GM18520 (cell line): ENCODE measurements at regions not wholly inside any gene's neighbourhood (a gene's known extent, or its start where the extent isn't known, plus 50 kb on each side); places are given as distances from the start of the nearest gene placed in this dataset.

ENCODE experiments used
- ATAC-seq: cut with Tn5 transposase; IDR thresholded peaks from one replicate; pipeline ENCODE4 v1.9.1; 2021; ENCODE audit not compliant: unreplicated experiment

GRCh38 chr14:66383257-66383656 is 102.9 kb upstream of the CCDC196 start:
- no peak for ATAC-seq

DNA sequence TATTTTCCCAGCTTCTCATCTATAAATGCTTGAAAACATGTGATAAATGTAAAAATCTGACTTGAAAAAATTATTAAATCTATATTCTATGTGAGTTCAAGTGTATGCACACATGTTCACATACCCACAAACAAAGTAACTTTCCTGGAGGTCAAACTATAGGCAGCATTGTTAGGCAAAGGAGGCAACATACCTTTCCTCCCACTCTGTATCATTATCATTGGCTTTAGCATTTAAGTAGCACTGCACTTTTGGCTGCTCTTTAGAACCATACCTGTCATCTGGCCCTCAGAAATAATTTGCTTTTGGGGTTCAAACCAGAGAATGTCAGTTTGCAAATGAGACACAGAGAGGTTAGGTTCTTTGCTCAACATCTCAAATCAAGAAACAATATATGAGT is 102.4 kb upstream of the CCDC196 start:
- ATAC-seq = no peak

DNA sequence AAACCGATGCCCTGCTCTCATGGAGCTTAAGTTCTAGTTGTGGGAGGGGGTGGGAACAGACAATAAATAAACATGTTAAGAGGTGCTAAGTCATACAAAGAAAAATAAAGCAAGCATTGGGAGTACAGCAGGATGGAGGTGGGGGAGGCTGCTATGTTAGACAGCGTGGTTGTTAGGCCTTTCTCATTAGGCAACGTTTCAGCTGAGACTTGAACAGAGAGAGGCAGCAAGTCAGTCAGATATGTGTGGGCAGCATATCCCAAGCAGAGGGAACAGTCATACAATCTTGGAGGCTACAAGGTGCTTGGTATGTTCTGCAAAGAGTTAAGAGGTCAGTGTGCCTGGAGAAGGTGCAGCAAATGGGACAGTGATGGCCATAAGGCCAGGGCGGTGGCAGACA is 97.7 kb upstream of the CCDC196 start:
- ATAC-seq = no peak

DNA sequence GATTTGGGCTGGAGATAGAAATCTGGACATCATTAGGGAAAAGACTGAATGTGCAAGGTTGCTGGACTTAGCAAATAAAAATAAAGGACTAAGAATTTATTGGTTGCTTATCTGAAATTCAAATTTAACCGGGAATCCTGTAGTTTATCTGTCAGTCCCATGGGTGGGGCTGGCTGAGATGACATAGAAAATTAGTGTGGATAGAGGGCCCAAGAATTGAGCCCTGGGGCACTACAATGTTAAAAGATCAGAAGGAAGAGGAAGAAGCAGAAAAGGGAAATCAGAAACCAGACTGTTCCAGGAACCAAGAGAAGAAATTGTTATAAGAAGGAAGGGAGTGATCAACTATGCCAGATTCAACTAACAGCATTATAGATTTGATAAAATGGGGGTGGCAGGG is 96.7 kb upstream of the CCDC196 start:
- no peak for ATAC-seq

DNA sequence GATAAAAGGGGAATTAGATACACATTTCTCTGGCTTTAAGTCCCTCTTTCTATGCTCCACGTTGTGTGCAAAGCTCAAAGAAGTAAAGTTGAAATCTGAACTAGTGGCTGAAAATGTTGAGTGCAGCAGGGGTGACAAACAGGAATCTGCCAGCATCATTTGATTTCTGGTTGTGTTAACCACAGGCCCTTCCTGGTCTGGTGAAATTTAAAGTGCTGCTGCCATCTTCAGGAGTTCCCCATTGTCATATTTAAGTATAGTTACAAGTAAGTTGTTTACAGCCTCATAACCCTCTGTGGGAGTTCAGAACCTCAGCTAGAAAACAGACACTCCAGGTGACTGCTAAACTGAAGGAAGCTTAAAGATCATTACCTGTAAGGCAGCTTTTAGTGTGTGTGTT is 90.9 kb upstream of the CCDC196 start:
- no peak for ATAC-seq

GRCh38 chr14:66396164-66396563 is 90.0 kb upstream of the CCDC196 start:
- no peak for ATAC-seq

GRCh38 chr14:66398437-66398836 is 87.7 kb upstream of the CCDC196 start:
- ATAC-seq = no peak

DNA sequence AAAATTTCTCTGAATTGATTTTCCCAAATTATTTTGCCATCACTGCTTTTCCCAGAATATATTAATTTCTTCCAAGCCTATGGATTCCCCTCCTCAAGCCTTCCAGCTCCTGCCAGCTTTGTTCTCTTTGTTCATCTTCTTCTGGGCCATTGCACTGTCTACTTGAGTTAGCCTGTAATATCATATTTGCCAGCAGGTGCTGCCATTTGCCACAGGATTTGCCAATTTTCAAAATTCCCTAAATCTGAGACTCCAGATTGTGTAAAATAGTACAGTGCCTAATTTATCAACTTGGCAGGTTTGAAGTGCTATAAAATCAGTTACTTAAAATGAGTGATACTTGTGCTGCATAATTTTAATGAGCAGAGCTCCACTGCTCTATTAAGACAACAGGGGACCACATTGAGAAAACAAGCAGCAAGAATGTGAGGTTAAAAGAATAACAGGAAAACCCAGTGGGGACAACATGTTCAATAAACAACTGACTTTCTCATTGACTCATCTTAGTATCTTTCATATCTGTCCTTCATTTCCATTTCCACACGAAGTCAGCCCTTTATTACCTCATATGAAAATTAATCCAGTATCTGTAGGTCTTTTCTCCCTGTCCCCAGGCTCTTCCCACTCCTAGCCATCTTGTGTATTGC is 84.6 kb upstream of the CCDC196 start:
- ATAC-seq = no peak

GRCh38 chr14:66403183-66403582 is 83.0 kb upstream of the CCDC196 start:
- no peak for ATAC-seq

DNA sequence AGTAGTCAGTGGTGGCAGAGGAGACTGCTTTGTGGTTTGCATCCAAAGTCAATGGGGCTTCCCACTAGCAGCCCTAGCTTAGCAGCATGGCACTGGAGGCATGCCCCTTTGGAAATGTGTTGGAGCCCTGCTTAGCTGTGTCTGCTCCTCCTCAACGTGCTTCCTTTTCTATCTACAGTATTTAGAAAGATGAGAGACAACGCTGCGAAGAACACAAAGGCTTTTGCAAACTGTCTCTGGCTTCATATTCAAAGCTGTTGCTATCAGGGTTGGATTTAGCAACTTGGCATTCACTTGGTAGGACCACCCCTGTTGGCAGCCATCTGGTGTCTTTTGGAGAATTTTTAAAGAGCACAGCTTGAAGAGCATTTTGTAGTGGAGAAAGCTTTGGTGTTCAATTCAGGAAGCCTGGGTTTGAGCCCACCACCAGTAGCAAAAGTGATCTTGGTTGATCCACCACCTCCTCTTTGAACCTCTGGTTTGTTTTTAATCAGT is 82.1 kb upstream of the CCDC196 start:
- no peak for ATAC-seq

- no peak for ATAC-seq
These were observed 81.0 kb upstream of the CCDC196 start for GRCh38 chr14:66405158-66405557.

DNA sequence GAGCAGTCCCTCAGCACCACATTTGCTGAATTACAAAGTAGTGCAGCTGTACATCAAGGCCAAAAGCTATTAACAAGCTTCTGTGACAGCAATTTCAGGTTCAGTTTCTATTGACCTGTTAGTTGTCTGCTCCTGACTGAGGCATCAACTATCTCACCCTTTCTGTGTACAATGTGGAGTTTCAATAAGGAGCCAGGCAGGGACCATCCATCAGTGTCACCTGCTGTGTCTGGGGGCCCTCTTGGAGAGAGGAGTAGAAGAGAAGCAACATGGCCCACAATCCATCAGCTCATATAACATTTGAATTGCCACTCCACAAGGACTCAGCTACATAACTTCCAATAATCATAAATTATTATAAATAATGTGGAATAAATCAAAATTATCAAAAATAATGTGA is 72.3 kb upstream of the CCDC196 start:
- ATAC-seq = no peak

DNA sequence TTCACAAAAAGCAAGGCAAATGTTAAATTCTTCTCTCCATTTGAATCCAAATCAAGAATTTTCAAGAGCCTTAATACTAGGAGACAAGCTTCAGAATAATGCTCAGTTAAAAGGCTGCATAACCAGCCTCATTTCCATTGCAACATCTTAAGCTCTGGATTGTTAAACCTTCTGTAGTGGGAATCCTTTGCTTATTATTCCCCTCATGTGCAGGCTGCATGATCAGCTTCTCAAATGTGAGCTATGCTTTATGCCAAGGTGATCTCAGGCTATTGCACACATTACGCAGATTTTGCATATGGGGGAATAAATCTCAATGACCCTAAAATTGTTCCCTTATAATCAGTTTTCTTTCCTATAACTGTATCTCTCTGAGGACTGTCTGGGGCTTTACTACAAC is 71.7 kb upstream of the CCDC196 start:
- no peak for ATAC-seq

DNA sequence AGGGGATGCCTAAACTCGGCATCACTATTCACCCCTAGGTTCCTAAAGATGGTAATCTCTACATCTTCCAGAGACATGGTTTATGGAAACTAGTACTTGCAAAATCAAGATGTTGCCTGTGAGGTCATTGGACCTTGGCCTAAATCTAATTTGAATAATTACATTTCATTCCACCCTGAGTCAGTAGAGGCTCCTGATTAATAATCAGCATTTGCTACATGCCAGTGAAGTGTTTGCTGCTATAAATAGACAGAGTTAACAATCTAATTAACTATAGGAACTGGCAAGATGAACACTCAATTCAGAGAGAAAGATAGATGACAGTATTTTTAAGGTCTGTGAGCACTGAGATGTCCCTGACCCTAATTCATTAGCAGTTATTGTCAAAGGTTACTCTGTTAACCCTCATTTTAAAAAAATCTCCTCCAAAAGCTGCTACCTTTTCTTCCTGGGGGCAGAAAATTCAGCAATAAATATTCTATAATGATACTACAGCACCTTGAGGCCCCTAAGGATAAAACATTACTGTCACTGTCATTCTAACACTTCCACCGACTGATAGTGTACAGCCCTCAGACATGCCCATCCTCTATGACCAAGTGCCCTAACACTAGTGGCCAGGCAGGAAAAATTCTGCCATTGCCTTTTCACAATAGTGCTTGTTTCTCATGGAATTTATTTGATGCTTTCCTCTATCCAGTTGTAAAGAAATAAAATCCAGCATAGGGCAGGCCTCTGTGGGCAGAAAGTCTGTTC is 65.7 kb upstream of the CCDC196 start:
- ATAC-seq = no peak

GRCh38 chr14:66421990-66422946 is 63.9 kb upstream of the CCDC196 start:
- ATAC-seq = no peak

DNA sequence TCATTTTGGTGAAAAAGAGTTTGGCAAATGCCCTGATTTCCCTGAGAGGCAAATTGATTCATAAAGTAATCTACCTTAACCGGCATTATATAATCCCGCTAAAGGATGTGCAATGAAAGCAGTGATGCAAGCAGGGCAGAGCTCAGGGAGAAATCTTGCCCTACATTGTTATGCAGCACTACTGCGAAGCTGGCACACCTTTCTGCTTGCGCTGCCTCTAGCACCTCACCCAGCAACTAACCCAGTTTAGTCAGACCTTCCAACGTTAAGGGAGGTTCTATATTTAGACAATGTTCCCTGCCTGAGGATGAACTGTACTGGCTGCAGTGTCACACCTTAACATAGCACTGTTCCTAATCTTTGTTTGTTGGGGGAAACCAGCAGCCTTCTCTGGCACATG is 60.8 kb upstream of the CCDC196 start:
- ATAC-seq = no peak

DNA sequence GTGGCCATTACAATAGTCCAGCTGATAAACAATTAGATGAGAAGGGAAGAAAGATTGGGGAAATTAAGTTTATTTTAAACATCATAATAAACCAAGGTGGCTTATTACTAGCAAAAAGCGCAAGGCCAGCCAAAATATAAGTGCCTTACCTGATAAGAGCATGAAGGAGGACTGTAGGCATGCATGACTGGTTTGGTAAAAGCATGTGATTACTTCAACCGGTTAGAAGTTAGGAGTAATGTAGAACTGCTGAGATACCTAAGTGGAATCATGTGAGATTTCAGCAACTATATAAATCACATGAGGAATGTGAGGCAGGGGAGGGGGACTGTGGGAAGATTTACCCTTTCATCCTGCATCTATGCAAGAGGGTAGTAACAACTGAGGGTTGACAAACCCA is 59.7 kb upstream of the CCDC196 start:
- no peak for ATAC-seq

DNA sequence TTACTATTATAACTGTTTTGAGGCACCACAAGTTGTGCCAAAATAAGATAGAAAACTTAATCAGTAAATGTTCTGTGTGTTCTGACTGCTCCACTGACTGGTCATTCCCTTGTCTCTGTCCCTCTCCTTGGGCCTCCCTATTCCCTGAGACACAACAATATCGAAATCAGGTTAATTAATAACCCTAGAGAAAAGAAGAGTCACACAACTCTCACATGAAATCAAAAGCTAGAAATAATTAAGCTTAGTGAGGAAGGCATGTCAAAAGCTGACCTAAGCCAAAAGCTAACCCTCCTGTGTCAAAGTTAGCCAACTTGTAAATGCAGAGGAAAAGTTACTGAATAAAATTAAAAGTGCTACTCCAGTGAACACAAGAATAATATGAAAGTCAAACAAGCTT is 53.8 kb upstream of the CCDC196 start:
- ATAC-seq = no peak

DNA sequence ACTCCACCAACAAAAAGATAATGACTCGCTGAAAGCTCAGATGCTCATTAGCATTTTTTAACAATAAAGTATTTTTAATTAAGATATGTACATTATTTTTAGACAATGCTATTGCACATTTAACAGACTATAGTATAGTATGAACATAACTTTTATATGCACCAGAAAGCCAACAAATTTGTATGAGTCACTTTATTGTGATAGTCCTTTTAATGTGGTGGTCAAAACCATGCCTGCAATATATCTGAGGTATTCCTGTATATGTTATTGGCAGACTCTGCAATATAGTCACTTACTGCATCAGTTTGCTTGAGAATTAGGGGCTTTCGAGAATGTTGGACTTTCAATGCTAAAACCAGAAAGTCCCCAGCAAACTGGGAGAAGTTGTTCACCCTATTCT is 51.7 kb upstream of the CCDC196 start:
- no peak for ATAC-seq

GRCh38 chr14:66435683-66436082 is 50.5 kb upstream of the CCDC196 start:
- ATAC-seq = no peak
